ENCODE measurements at regions not wholly inside any gene's neighbourhood (a gene's known extent, or its start where the extent isn't known, plus 50 kb on each side); places are given as distances from the start of the nearest gene placed in this dataset.
"Not testable (repeated sequence)": the region's sequence is repeated elsewhere in the genome, so short reads cannot be mapped to it uniquely, and the experiment has no call there.

DNA sequence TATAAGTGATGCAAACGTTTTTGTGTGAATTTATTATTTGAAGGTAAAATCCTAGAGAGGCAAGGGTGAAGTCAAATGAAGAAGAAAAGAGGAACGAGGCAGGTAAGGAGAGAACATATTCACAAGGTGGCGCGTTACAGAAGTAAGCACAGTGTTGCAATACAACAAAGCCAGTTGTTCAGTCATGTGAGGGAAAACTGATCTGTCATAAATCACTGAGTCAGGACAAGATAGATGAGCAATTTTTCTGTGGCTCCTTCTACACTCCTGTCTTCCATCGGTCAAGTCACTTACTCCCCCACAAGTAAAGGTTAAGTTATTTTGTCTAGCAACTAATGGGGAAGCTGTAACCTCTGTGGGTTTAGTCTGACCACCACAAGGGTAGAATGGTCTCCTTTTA lies 203.0 kb upstream of the GK2 start:
- DNase-seq (ENCODE audit: insufficient read length, low spot score) (no peak), FAIRE-seq (no peak)
- TF ChIP-seq SPI1 (IDR thresholded peaks at IDR 0.05; ENCODE audit: low read depth, low read length), result no peak
- TF ChIP-seq TAF1 (IDR thresholded peaks at IDR 0.05; ENCODE audit: low read depth, low read length), result no peak
- no peak for TF ChIP-seq POLR2AphosphoS5 (IDR thresholded peaks at IDR 0.05; ENCODE audit: low read depth, low read length)
- no peak for TF ChIP-seq PAX5 (IDR thresholded peaks at IDR 0.05; ENCODE audit: insufficient read depth, low read length, severe bottlenecking)

DNA sequence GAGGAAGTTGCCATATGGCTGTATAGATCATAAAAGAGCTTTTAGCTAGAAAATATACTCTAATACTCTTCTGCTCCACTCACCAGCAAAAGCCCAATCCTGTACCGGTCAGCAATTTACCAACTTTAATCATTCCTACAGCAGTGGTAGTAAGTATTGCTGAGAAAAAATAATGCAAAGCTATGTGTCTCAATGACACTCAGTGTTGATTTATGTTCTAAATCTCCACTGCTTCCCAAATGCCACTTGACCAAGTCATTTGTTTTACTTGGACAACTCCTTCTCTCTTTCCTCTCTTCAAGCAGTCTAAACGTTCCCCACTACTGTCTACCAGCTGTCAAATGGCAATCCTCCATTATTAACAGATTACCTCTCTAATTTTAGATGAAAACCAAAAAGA lies 201.8 kb upstream of the GK2 start:
- TF ChIP-seq POLR2A (IDR thresholded peaks at IDR 0.05; ENCODE audit: low read depth, low read length), result no peak
- no peak for TF ChIP-seq POLR2AphosphoS5 (IDR thresholded peaks at IDR 0.05; ENCODE audit: low read depth, low read length)
- no peak for TF ChIP-seq TAF1 (IDR thresholded peaks at IDR 0.05; ENCODE audit: low read depth, low read length)
- no peak for TF ChIP-seq POU2F2 (IDR thresholded peaks at IDR 0.05; ENCODE audit: low read depth, low read length)
- no peak for TF ChIP-seq SPI1 (IDR thresholded peaks at IDR 0.05; ENCODE audit: low read depth, low read length)
- TF ChIP-seq PAX5 (IDR thresholded peaks at IDR 0.05; ENCODE audit: insufficient read depth, low read length, severe bottlenecking), result no peak
- DNase-seq (ENCODE audit: insufficient read length, low spot score), result no peak
- no peak for FAIRE-seq

DNA sequence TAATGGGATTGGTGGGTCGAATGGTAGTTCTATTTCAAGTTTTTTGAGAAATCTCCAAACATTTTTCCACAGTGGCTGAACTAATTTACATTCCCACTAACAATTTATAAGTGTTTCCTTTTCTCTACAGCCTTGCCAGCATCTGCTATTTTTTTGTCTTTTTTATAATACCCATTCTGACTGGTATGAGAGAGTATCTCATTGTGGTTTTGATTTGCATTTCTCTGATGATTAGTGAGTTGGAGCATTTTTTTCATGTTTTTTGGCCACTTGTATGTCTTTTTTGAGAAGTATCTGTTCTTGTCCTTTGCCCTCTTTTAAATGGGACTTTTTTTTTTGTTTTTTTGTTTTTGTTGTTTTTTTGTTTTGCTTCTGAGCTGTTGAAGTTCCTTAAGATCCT lies 200.0 kb upstream of the GK2 start:
- TF ChIP-seq POU2F2 (IDR thresholded peaks at IDR 0.05; ENCODE audit: low read depth, low read length) (no peak), POLR2A (IDR thresholded peaks at IDR 0.05; ENCODE audit: low read depth, low read length) (no peak), POLR2AphosphoS5 (IDR thresholded peaks at IDR 0.05; ENCODE audit: low read depth, low read length) (no peak), TAF1 (IDR thresholded peaks at IDR 0.05; ENCODE audit: low read depth, low read length) (no peak), SPI1 (IDR thresholded peaks at IDR 0.05; ENCODE audit: low read depth, low read length) (no peak), PAX5 (IDR thresholded peaks at IDR 0.05; ENCODE audit: insufficient read depth, low read length, severe bottlenecking) (no peak)
- FAIRE-seq (no peak), DNase-seq (ENCODE audit: insufficient read length, low spot score) (no peak)

DNA sequence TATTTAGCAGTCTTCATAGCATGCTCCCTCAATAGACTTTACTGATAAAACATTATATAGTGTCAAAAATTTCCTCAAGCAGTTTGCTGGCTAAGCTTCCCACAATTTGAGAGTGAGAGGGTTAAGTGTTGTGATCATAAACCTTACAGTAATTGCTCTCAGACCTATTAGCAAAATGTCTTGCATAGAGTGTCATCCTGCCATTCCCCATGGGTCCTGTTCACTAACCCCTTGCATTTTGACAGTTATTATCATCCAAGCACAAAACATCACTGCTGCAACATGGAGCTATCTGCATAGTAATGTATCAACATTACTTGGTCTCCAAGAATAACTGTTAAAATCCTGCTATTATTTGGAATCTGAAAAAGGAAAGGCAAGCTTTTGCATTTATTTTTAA lies 196.1 kb upstream of the GK2 start:
- TF ChIP-seq SPI1 (IDR thresholded peaks at IDR 0.05; ENCODE audit: low read depth, low read length), result no peak
- no peak for TF ChIP-seq TAF1 (IDR thresholded peaks at IDR 0.05; ENCODE audit: low read depth, low read length)
- TF ChIP-seq PAX5 (IDR thresholded peaks at IDR 0.05; ENCODE audit: insufficient read depth, low read length, severe bottlenecking), result no peak
- TF ChIP-seq POLR2A (IDR thresholded peaks at IDR 0.05; ENCODE audit: low read depth, low read length), result no peak
- FAIRE-seq (no peak), DNase-seq (ENCODE audit: insufficient read length, low spot score) (no peak)

DNA sequence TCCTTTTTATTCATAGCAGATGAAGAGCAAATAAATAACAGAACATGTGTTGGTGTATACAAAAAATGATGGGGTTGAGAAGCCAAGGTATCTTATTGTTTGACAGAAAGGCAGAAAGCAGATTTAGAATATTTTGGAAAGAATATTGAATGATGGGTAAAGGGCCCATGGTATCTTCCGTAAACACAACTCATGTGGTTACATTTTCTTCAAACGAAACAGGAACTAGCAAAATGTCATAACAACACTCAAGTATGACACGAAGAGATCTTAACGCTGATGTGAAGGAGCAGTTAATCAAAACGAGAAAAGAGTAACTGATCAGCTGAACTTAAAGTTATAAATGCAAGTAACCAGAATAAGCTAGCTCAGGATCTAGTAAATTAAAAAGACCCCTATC lies 195.7 kb upstream of the GK2 start:
- DNase-seq (ENCODE audit: insufficient read length, low spot score) (no peak), FAIRE-seq (no peak)
- no peak for TF ChIP-seq TAF1 (IDR thresholded peaks at IDR 0.05; ENCODE audit: low read depth, low read length)
- no peak for TF ChIP-seq POLR2A (IDR thresholded peaks at IDR 0.05; ENCODE audit: low read depth, low read length)
- no peak for TF ChIP-seq SPI1 (IDR thresholded peaks at IDR 0.05; ENCODE audit: low read depth, low read length)
- TF ChIP-seq POU2F2 (IDR thresholded peaks at IDR 0.05; ENCODE audit: low read depth, low read length), result no peak
- no peak for TF ChIP-seq PAX5 (IDR thresholded peaks at IDR 0.05; ENCODE audit: insufficient read depth, low read length, severe bottlenecking)
- no peak for TF ChIP-seq POLR2AphosphoS5 (IDR thresholded peaks at IDR 0.05; ENCODE audit: low read depth, low read length)

DNA sequence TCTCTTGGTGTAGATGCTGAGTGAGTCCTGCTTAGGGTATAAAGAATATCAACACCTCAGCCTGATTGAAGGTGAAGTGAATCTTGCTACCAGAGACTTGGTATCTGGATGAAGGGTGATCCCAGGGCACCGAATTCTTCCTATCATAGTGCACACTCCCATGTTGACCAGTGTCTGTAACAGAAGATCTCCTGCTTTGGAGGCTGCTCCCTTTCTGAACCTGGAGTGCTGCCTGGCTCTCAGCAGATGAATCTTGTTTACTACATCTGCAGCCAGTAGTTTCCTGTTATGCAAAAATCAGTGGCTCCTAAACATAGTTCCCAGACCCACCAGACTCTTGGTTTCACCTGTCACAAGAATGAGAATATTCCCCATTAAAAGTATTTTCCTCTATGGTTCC lies 191.7 kb upstream of the GK2 start:
- TF ChIP-seq SPI1 (IDR thresholded peaks at IDR 0.05; ENCODE audit: low read depth, low read length) (no peak), POU2F2 (IDR thresholded peaks at IDR 0.05; ENCODE audit: low read depth, low read length) (no peak), POLR2AphosphoS5 (IDR thresholded peaks at IDR 0.05; ENCODE audit: low read depth, low read length) (no peak)
- DNase-seq (ENCODE audit: insufficient read length, low spot score), result no peak
- no peak for FAIRE-seq

DNA sequence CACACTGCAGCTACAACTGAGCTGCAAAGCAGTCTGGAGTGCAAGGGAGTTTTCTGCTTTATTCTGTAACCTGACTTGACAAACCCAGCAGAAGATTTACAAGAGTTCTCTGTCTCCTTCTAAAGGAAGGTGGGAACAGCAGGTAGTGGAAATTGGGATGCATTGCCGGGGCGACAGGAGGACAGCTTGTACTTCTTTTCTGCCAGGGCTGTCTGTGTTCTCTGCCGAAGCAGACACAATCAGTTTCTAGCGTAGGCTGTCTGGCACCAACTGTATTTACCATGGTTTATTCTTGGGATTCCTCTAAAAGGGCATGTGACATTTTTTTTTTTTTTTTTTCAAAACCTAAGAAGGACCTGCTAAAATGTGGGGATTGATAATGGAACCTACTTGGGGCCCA lies 190.8 kb upstream of the GK2 start:
- FAIRE-seq, result no peak
- no peak for DNase-seq (ENCODE audit: insufficient read length, low spot score)
- TF ChIP-seq POLR2AphosphoS5 (IDR thresholded peaks at IDR 0.05; ENCODE audit: low read depth, low read length) (no peak), POU2F2 (IDR thresholded peaks at IDR 0.05; ENCODE audit: low read depth, low read length) (no peak), TAF1 (IDR thresholded peaks at IDR 0.05; ENCODE audit: low read depth, low read length) (no peak), POLR2A (IDR thresholded peaks at IDR 0.05; ENCODE audit: low read depth, low read length) (no peak), SPI1 (IDR thresholded peaks at IDR 0.05; ENCODE audit: low read depth, low read length) (no peak), PAX5 (IDR thresholded peaks at IDR 0.05; ENCODE audit: insufficient read depth, low read length, severe bottlenecking) (no peak)

DNA sequence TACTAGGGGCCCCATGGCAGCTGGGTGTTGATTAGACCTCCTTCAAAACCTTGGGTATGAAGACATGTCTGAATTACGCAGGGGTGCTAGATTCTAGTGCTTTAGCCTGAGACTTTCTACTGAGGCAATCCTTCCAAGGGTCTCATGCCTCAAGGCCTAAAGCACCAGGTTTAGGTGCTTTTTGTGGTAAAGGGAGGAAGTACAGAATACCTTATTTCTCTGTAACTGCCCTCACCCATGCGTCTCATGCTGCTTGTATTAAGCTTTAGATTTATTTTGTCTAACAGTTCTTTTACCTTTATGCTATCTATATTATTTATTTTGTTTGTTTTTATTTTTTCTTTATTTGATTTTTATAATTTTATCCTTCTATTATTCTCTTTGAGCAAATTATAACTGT lies 190.2 kb upstream of the GK2 start:
- no peak for DNase-seq (ENCODE audit: insufficient read length, low spot score)
- no peak for FAIRE-seq
- TF ChIP-seq POU2F2 (IDR thresholded peaks at IDR 0.05; ENCODE audit: low read depth, low read length) (no peak), POLR2AphosphoS5 (IDR thresholded peaks at IDR 0.05; ENCODE audit: low read depth, low read length) (no peak), PAX5 (IDR thresholded peaks at IDR 0.05; ENCODE audit: insufficient read depth, low read length, severe bottlenecking) (no peak), SPI1 (IDR thresholded peaks at IDR 0.05; ENCODE audit: low read depth, low read length) (no peak), POLR2A (IDR thresholded peaks at IDR 0.05; ENCODE audit: low read depth, low read length) (no peak), TAF1 (IDR thresholded peaks at IDR 0.05; ENCODE audit: low read depth, low read length) (no peak)

DNA sequence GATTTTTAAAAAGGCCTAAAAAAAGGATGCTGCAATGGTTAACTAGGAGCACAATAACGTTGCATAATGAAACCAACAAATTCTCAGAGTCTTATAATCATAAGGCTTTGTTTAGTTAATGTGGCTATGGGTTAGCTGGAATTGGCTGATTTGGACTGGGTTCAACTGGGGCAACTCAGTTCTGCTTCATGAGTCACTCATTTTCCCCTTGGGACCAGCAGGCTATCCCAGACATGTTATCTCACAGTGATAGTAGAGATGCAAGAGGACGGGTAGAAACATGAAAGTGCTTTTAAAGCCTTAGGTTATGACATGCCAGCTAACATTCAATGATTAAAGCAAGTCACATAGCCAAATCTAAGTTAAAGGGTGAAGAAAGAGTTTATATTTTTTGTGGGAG lies 189.2 kb upstream of the GK2 start:
- no peak for DNase-seq (ENCODE audit: insufficient read length, low spot score)
- TF ChIP-seq TAF1 (IDR thresholded peaks at IDR 0.05; ENCODE audit: low read depth, low read length) (no peak), SPI1 (IDR thresholded peaks at IDR 0.05; ENCODE audit: low read depth, low read length) (no peak), POU2F2 (IDR thresholded peaks at IDR 0.05; ENCODE audit: low read depth, low read length) (no peak), POLR2A (IDR thresholded peaks at IDR 0.05; ENCODE audit: low read depth, low read length) (no peak), PAX5 (IDR thresholded peaks at IDR 0.05; ENCODE audit: insufficient read depth, low read length, severe bottlenecking) (no peak), POLR2AphosphoS5 (IDR thresholded peaks at IDR 0.05; ENCODE audit: low read depth, low read length) (no peak)

DNA sequence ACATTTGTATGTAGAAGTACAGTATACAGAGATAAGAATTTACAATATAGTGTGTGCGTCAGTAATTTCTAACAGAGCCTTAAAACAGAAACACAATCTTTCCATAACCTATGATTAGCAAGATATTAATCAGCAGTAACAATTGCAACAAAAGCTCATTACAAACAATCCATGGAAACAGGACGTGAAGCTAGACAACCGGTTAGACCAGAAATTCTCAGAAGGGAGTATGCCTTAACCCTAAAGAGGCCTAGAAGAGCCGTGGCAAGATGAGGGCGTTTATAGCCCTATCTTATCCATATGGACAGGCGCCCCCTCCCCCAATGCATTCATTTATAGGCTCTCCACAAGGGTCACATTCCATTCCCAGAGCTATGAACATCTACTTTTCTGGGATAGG lies 184.2 kb upstream of the GK2 start:
- DNase-seq (ENCODE audit: insufficient read length, low spot score); FAIRE-seq: not testable (repeated sequence)

More for the DNA sequence above, 189.2 kb upstream of the GK2 start:
- no peak for FAIRE-seq

DNA sequence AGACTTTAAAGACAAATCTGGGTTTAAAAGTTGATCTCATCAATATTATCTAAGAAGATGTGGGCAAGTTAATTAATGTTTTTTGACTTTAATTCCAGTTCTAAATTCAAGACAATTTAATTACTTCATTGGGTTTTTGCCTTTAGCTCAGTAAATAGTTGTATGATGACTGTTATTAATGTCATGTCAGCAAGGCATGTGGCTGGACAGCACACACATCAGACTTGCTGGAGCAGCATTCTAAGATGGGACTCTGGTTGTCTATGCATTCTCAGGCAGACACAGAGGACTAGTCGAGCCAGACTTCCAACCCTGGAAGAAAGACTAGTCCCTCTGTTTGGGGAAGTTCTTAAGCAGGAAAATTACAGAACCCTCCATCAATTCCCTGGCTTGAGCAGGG lies 180.7 kb upstream of the GK2 start:
- no peak for DNase-seq (ENCODE audit: insufficient read length, low spot score)
- FAIRE-seq, result no peak
- TF ChIP-seq TAF1 (IDR thresholded peaks at IDR 0.05; ENCODE audit: low read depth, low read length) (no peak), POU2F2 (IDR thresholded peaks at IDR 0.05; ENCODE audit: low read depth, low read length) (no peak), PAX5 (IDR thresholded peaks at IDR 0.05; ENCODE audit: insufficient read depth, low read length, severe bottlenecking) (no peak), SPI1 (IDR thresholded peaks at IDR 0.05; ENCODE audit: low read depth, low read length) (no peak), POLR2AphosphoS5 (IDR thresholded peaks at IDR 0.05; ENCODE audit: low read depth, low read length) (no peak), POLR2A (IDR thresholded peaks at IDR 0.05; ENCODE audit: low read depth, low read length) (no peak)

DNA sequence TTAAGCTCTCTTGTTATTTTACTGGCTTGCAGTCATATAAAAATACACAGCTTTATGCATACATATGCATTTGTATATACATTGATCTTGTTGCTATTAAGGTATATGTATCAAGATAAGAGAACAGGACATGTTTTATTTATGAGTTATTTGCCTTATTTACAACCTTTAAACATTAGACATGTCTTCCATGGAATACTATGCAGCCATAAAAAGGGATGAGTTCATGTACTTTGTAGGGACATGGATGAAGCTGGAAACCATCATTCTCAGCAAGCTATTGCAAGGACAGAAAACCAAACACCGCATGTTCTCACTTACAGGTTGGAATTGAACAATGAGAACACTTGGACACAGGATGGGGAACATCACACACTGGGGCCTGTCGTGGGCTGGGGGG lies 179.2 kb upstream of the GK2 start:
- FAIRE-seq; DNase-seq (ENCODE audit: insufficient read length, low spot score): not testable (repeated sequence)
